Left lung (tissue), 4 donors: ENCODE measurements at regions not wholly inside any gene's neighbourhood (a gene's known extent, or its start where the extent isn't known, plus 50 kb on each side); places are given as distances from the start of the nearest gene placed in this dataset.
"Not testable (repeated sequence)": the region's sequence is repeated elsewhere in the genome, so short reads cannot be mapped to it uniquely, and the experiment has no call there.

Source experiments
- ATAC-seq: fragments of 200-7000 bp; cut with Tn5 transposase; one replicate; pipeline ENCODE4 v1.9.1; 2020; ENCODE audit warnings: moderate library complexity
- DNase-seq, 4 donors: peaks; one replicate each; pipeline ENCODE4 v3.0.0-alpha.2; 2013 to 2020
- H3K27ac ChIP-seq, 2 donors: fragments of 200-600 bp; sonication (generic) in 1 of 2; one replicate each; pipeline versions ENCODE4 v1.5.0 to v1.8.0; 2020 to 2021
- H3K27me3 ChIP-seq, 2 donors: fragments of 200-600 bp; sonication (generic) in 1 of 2; one replicate each; pipeline versions ENCODE4 v1.5.0 to v1.8.0; 2020 to 2021
- H3K36me3 ChIP-seq, 2 donors: fragments of 200-600 bp; sonication (generic) in 1 of 2; one replicate each; pipeline versions ENCODE4 v1.5.0 to v1.8.0; 2020 to 2021
- H3K4me1 ChIP-seq, 2 donors: fragments of 200-600 bp; one replicate each; pipeline ENCODE4 v1.8.0; 2021
- H3K4me3 ChIP-seq, 2 donors: fragments of 200-600 bp; sonication (generic) in 1 of 2; one replicate each; pipeline versions ENCODE4 v1.5.0 to v1.8.0; 2020 to 2021; ENCODE audit warnings: mild to moderate bottlenecking in 1 of 2
- H3K9me3 ChIP-seq, 2 donors: fragments of 200-600 bp; sonication (generic) in 1 of 2; one replicate each; pipeline versions ENCODE4 v1.5.0 to v1.8.0; 2020 to 2021
- CTCF ChIP-seq, 2 donors: fragments of 200-600 bp; sonication (generic) in 1 of 2; IDR thresholded peaks; one replicate each; pipeline versions ENCODE4 v1.5.0 to v1.8.0; 2021; ENCODE audit warnings: antibody characterized with exemption in 2 of 2
- intact Hi-C, 2 donors: fragments of 100-400 bp; cut with DNase I; formaldehyde crosslinking; loops; one replicate each; pipeline versions ENCODE4 v1.11.2 to v1.14.2; 2022
- donor health status: DM: no; HTN: yes; CAD: no.
- donor health status: DM: no; HTN: no; CAD: no.

- DNase-seq (no peak), ATAC-seq (no peak)
- Histone ChIP-seq H3K9me3 (peaks cover 0 to 28% of the 10 kb centered on the region in 2 donors), H3K36me3 (no peaks in the 10 kb centered on the region), H3K27me3 (no peaks in the 10 kb centered on the region), H3K4me3 (no peak overlapping the region), H3K27ac (no peak overlapping the region), H3K4me1 (no peaks in the 10 kb centered on the region)
- TF ChIP-seq CTCF (IDR thresholded peaks at IDR 0.05) = no peak
- intact Hi-C loops = no loop called here
Observed at GRCh38 chr13:65236841-65237418, 1993.2 kb downstream of the PCDH9 start.

GRCh38 chr13:65217471-65217995 lies 2012.6 kb downstream of the PCDH9 start:
- DNase-seq (peak in 1 of 4 donors; percentile 22), ATAC-seq (no peak)
- no peaks in the 10 kb centered on the region for H3K4me1 ChIP-seq
- no peak for TF ChIP-seq CTCF (IDR thresholded peaks at IDR 0.05)
- no peaks in the 10 kb centered on the region for H3K27me3 ChIP-seq
- intact Hi-C loops = no loop called here
- H3K27ac ChIP-seq = no peak overlapping the region
- no peak overlapping the region for H3K4me3 ChIP-seq
- H3K9me3 ChIP-seq = no peaks in the 10 kb centered on the region
- H3K36me3 ChIP-seq = no peaks in the 10 kb centered on the region

- H3K4me3 ChIP-seq, ATAC-seq, intact Hi-C loops: not testable (repeated sequence)
Observed at GRCh38 chr13:65202845-65203244, 2027.3 kb downstream of the PCDH9 start.

GRCh38 chr13:65188721-65189120 lies 2041.4 kb downstream of the PCDH9 start:
- no peaks in the 10 kb centered on the region for H3K4me1 ChIP-seq
- TF ChIP-seq CTCF (IDR thresholded peaks at IDR 0.05) = no peak
- H3K27ac ChIP-seq = no peak overlapping the region
- no peak overlapping the region for H3K4me3 ChIP-seq
- H3K36me3 ChIP-seq = no peaks in the 10 kb centered on the region
- H3K9me3 ChIP-seq = peaks cover 0 to 16% of the 10 kb centered on the region in 2 donors
- H3K27me3 ChIP-seq = no peaks in the 10 kb centered on the region
- intact Hi-C loops = no loop called here
- DNase-seq (no peak), ATAC-seq (no peak)

More at GRCh38 chr13:65202845-65203244, 2027.3 kb downstream of the PCDH9 start:
- DNase-seq, H3K4me1 ChIP-seq, H3K36me3 ChIP-seq, H3K27me3 ChIP-seq, H3K27ac ChIP-seq: not testable (repeated sequence)
- H3K9me3 ChIP-seq = peaks cover 0 to 25% of the 10 kb centered on the region in 2 donors

GRCh38 chr13:65168026-65168425 lies 2062.1 kb downstream of the PCDH9 start:
- Histone ChIP-seq H3K27me3 (no peaks in the 10 kb centered on the region), H3K9me3 (no peaks in the 10 kb centered on the region), H3K4me1 (no peaks in the 10 kb centered on the region), H3K27ac (no peak overlapping the region), H3K36me3 (no peaks in the 10 kb centered on the region), H3K4me3 (no peak overlapping the region)
- no peak for TF ChIP-seq CTCF (IDR thresholded peaks at IDR 0.05)
- intact Hi-C loops = no loop called here
- ATAC-seq (no peak), DNase-seq (no peak)

- no peak for TF ChIP-seq CTCF (IDR thresholded peaks at IDR 0.05)
- H3K9me3 ChIP-seq = no peaks in the 10 kb centered on the region
- no peak overlapping the region for H3K27ac ChIP-seq
- no peaks in the 10 kb centered on the region for H3K36me3 ChIP-seq
- no peaks in the 10 kb centered on the region for H3K4me1 ChIP-seq
- intact Hi-C loops = no loop called here
- DNase-seq (no peak), ATAC-seq (no peak)
- H3K4me3 ChIP-seq = no peak overlapping the region
- H3K27me3 ChIP-seq = no peaks in the 10 kb centered on the region
Observed at GRCh38 chr13:65166675-65167074, 2063.5 kb downstream of the PCDH9 start.
